ENCODE measurements at regions not wholly inside any gene's neighbourhood (a gene's known extent, or its start where the extent isn't known, plus 50 kb on each side); places are given as distances from the start of the nearest gene placed in this dataset.

GRCh38 chr10:131001438-131001837 is 310.1 kb downstream of the TCERG1L start:
- H3K36me3 ChIP-seq, result no peaks in the 10 kb centered on the region
- no peak for DNase-seq (ENCODE audit: low spot score in 2 of 2)
- H3K27ac ChIP-seq, result no peak overlapping the region
- peaks cover 0 to 2% of the 10 kb centered on the region in 2 donors for H3K9me3 ChIP-seq
- no peak overlapping the region for H3K4me3 ChIP-seq
- H3K27me3 ChIP-seq, result peaks cover 0 to 28% of the 10 kb centered on the region in 2 donors
- no peak for TF ChIP-seq POLR2A (IDR thresholded peaks at IDR 0.05)
- no peak for TF ChIP-seq POLR2AphosphoS5 (IDR thresholded peaks at IDR 0.05)
- TF ChIP-seq CTCF (IDR thresholded peaks at IDR 0.05), result no peak
- no peaks in the 10 kb centered on the region for H3K4me1 ChIP-seq
- intact Hi-C loops (cut with DNase I; ENCODE audit: low total_unique reads), result no loop called here

- no peak for TF ChIP-seq POLR2A (IDR thresholded peaks at IDR 0.05)
- TF ChIP-seq POLR2AphosphoS5 (IDR thresholded peaks at IDR 0.05), result no peak
- no peak for TF ChIP-seq CTCF (IDR thresholded peaks at IDR 0.05)
- Histone ChIP-seq H3K4me1 (no peaks in the 10 kb centered on the region), H3K27ac (no peak overlapping the region), H3K36me3 (no peaks in the 10 kb centered on the region), H3K27me3 (peaks cover 0 to 20% of the 10 kb centered on the region in 2 donors), H3K4me3 (no peak overlapping the region), H3K9me3 (no peaks in the 10 kb centered on the region)
- DNase-seq (ENCODE audit: low spot score in 2 of 2), result no peak
- intact Hi-C loops (cut with DNase I; ENCODE audit: low total_unique reads), result no loop called here
Observed at GRCh38 chr10:131002031-131002861, 309.3 kb downstream of the TCERG1L start.

- H3K4me3 ChIP-seq, result no peak overlapping the region
- intact Hi-C loops (cut with DNase I; ENCODE audit: low total_unique reads), result no loop called here
Observed at GRCh38 chr10:131003455-131003854, 308.1 kb downstream of the TCERG1L start.

GRCh38 chr10:131004276-131004675 is 307.2 kb downstream of the TCERG1L start:
- TF ChIP-seq POLR2A (IDR thresholded peaks at IDR 0.05) (no peak), CTCF (IDR thresholded peaks at IDR 0.05) (no peak), POLR2AphosphoS5 (IDR thresholded peaks at IDR 0.05) (no peak)
- no peak overlapping the region for H3K4me3 ChIP-seq
- no peak overlapping the region for H3K27ac ChIP-seq
- H3K4me1 ChIP-seq, result no peaks in the 10 kb centered on the region
- peaks cover 0 to 16% of the 10 kb centered on the region in 2 donors for H3K27me3 ChIP-seq
- intact Hi-C loops (cut with DNase I; ENCODE audit: low total_unique reads), result no loop called here
- H3K9me3 ChIP-seq, result no peaks in the 10 kb centered on the region
- no peak for DNase-seq (ENCODE audit: low spot score in 2 of 2)
- no peaks in the 10 kb centered on the region for H3K36me3 ChIP-seq

More at GRCh38 chr10:131003455-131003854, 308.1 kb downstream of the TCERG1L start:
- H3K27me3 ChIP-seq, result peaks cover 0 to 16% of the 10 kb centered on the region in 2 donors
- H3K4me1 ChIP-seq, result no peaks in the 10 kb centered on the region
- no peak overlapping the region for H3K27ac ChIP-seq
- no peaks in the 10 kb centered on the region for H3K9me3 ChIP-seq
- no peak for DNase-seq (ENCODE audit: low spot score in 2 of 2)
- no peaks in the 10 kb centered on the region for H3K36me3 ChIP-seq
- TF ChIP-seq POLR2A (IDR thresholded peaks at IDR 0.05) (no peak), CTCF (IDR thresholded peaks at IDR 0.05) (no peak), POLR2AphosphoS5 (IDR thresholded peaks at IDR 0.05) (no peak)

GRCh38 chr10:131006458-131007256 is 304.9 kb downstream of the TCERG1L start:
- H3K9me3 ChIP-seq, result no peaks in the 10 kb centered on the region
- no peak overlapping the region for H3K4me3 ChIP-seq
- no peak overlapping the region for H3K27ac ChIP-seq
- H3K27me3 ChIP-seq, result peaks cover 0 to 10% of the 10 kb centered on the region in 2 donors
- no peak for TF ChIP-seq CTCF (IDR thresholded peaks at IDR 0.05)
- no peak for TF ChIP-seq POLR2AphosphoS5 (IDR thresholded peaks at IDR 0.05)
- TF ChIP-seq POLR2A (IDR thresholded peaks at IDR 0.05), result no peak
- intact Hi-C loops (cut with DNase I; ENCODE audit: low total_unique reads), result no loop called here
- no peak for DNase-seq (ENCODE audit: low spot score in 2 of 2)
- H3K4me1 ChIP-seq, result no peaks in the 10 kb centered on the region
- no peaks in the 10 kb centered on the region for H3K36me3 ChIP-seq
